ENCODE measurements at regions not wholly inside any gene's neighbourhood (a gene's known extent, or its start where the extent isn't known, plus 50 kb on each side); places are given as distances from the start of the nearest gene placed in this dataset.
"Not testable (repeated sequence)": the region's sequence is repeated elsewhere in the genome, so short reads cannot be mapped to it uniquely, and the experiment has no call there.

GRCh38 chr15:101980206-101980910 lies 168.4 kb downstream of the OR4F15 start:
- not testable (repeated sequence) for H3K27ac ChIP-seq
